ENCODE measurements at regions not wholly inside any gene's neighbourhood (a gene's known extent, or its start where the extent isn't known, plus 50 kb on each side); places are given as distances from the start of the nearest gene placed in this dataset.
A peak's percentile ranks its signal among the peaks of the same experiment; 100 is the strongest.
"Not testable (repeated sequence)": the region's sequence is repeated elsewhere in the genome, so short reads cannot be mapped to it uniquely, and the experiment has no call there.

DNA sequence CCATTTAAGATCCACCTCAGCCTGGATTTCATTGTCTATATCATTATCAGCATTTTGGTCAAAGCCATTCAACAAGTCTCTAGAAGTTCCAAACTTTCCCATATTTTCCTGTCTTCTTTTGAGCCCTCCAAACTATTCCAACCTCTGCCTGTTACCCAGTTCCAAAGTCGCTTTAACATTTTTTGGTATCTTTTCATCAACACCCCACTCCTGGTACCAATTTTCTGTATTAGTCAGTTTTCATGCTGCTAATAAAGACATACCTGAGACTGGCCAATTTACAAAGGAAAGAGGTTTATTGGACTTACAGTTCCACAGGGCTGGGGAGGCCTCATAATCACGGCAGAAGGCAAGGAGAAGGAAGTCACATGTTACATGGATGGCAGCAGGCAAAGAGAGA is 982.9 kb downstream of the TAF11L14 start:
- H3K4me3 ChIP-seq; in situ Hi-C loops (cut with MboI); ATAC-seq; H2AFZ ChIP-seq (ENCODE audit: low read depth, low read length); H3K9me1 ChIP-seq (ENCODE audit: control insufficient read depth, insufficient read depth, low read length); H3K27ac ChIP-seq (ENCODE audit: extremely low read depth, low read depth, low read length); H3K4me1 ChIP-seq (replicated peaks in 1 of 2; ENCODE audit: control insufficient read depth in 2 of 2, insufficient read depth in 2 of 2, low read length in 2 of 2); H3K27me3 ChIP-seq (ENCODE audit: control insufficient read depth in 2 of 2, insufficient read depth in 2 of 2, low read length in 2 of 2); H3K36me3 ChIP-seq (ENCODE audit: control insufficient read depth, insufficient read depth, low read length); H3K4me2 ChIP-seq (ENCODE audit: insufficient read depth, low read length); FAIRE-seq; CTCF ChIA-PET (ENCODE audit: low intra/inter-chr PET ratio); H4K20me1 ChIP-seq (replicated peaks; ENCODE audit: control insufficient read depth, insufficient read depth, low read length); intact Hi-C loops (cut with micrococcal nuclease); POLR2A ChIA-PET; H3K9me3 ChIP-seq (replicated peaks; ENCODE audit: control insufficient read depth, insufficient read depth, low read depth, low read length); BruUV-seq (replicated peaks); H3K9ac ChIP-seq (ENCODE audit: insufficient read depth in 1 of 2, low read depth in 2 of 2, low read length in 2 of 2); H3K79me2 ChIP-seq (ENCODE audit: control insufficient read depth, insufficient read depth, low read length); DNase-seq (ENCODE audit: extremely low read depth in 1 of 4, low spot score in 3 of 4): not testable (repeated sequence)
- peak; percentile 91 for TF ChIP-seq ZNF707 (CRISPR knock-in tag; conservative IDR thresholded peaks at IDR 0.05)
- TF ChIP-seq ZNF507 (tag; conservative IDR thresholded peaks at IDR 0.05) = peak; percentile 27; the same call in 1 of the 2 replicates
- WGBS (ENCODE audit: insufficient coverage, low coverage, missing lambda C conversion rate) = 0% methylated on average over 2 of the region's 2 CpGs

DNA sequence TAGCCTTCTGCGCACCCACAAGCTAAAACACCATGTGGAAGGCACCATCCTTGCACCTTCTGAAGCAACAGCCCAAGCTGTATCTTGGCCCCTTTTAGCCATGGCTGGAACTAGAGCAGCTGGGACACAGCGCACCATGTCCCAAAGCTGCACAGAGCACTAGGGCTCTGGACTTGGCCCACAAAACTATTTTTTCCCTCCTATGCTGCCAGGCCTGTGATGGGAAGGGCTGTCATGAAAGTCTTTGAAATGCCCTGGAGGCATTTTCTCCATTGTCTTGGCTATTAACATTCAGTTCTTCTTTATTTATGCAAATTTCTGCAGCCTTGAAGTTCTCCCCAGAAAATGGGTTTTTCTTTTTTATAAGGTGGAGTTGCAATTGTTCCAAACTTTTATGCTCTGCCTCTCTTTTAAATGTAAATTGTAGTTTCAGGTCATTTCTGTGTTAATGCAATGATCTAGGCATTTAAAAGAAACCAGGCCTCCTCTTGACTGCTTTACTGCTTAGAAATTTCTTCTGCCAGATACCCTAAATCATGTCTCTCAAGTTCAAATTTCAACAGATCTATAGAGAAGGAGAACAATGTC is 996.3 kb downstream of the TAF11L14 start:
- Histone ChIP-seq H3K27me3 (ENCODE audit: control insufficient read depth in 2 of 2, insufficient read depth in 2 of 2, low read length in 2 of 2) (no peaks in the 10 kb centered on the region), H3K36me3 (ENCODE audit: control insufficient read depth, insufficient read depth, low read length) (no peaks in the 10 kb centered on the region), H3K9me1 (ENCODE audit: control insufficient read depth, insufficient read depth, low read length) (no peaks in the 10 kb centered on the region), H3K4me3 (no peak overlapping the region), H3K9me3 (replicated peaks; ENCODE audit: control insufficient read depth, insufficient read depth, low read depth, low read length) (peaks cover 1% of the 10 kb centered on the region; the same call in 1 of the 2 replicates), H3K27ac (ENCODE audit: extremely low read depth, low read depth, low read length) (no peak overlapping the region), H2AFZ (ENCODE audit: low read depth, low read length) (no peak overlapping the region), H3K9ac (ENCODE audit: insufficient read depth in 1 of 2, low read depth in 2 of 2, low read length in 2 of 2) (no peak overlapping the region), H3K4me2 (ENCODE audit: insufficient read depth, low read length) (no peak overlapping the region), H3K4me1 (replicated peaks in 1 of 2; ENCODE audit: control insufficient read depth in 2 of 2, insufficient read depth in 2 of 2, low read length in 2 of 2) (no peaks in the 10 kb centered on the region), H4K20me1 (replicated peaks; ENCODE audit: control insufficient read depth, insufficient read depth, low read length) (no peaks in the 10 kb centered on the region), H3K79me2 (ENCODE audit: control insufficient read depth, insufficient read depth, low read length) (no peaks in the 10 kb centered on the region)
- in situ Hi-C loops (cut with MboI) = no loop called here
- no TSS peak for BruUV-seq (replicated peaks)
- no peak for TF ChIP-seq HDGF (IDR thresholded peaks at IDR 0.05)
- TF ChIP-seq ZNF212 (CRISPR knock-in tag; IDR thresholded peaks at IDR 0.05) = no peak
- no peak for TF ChIP-seq CSDE1 (IDR thresholded peaks at IDR 0.05)
- TF ChIP-seq ZKSCAN1 (IDR thresholded peaks at IDR 0.05; ENCODE audit: low read depth, low read length) = no peak
- TF ChIP-seq ILK (tag; IDR thresholded peaks at IDR 0.05; ENCODE audit: borderline replicate concordance, low read depth) = no peak
- TF ChIP-seq, protein P1, sequence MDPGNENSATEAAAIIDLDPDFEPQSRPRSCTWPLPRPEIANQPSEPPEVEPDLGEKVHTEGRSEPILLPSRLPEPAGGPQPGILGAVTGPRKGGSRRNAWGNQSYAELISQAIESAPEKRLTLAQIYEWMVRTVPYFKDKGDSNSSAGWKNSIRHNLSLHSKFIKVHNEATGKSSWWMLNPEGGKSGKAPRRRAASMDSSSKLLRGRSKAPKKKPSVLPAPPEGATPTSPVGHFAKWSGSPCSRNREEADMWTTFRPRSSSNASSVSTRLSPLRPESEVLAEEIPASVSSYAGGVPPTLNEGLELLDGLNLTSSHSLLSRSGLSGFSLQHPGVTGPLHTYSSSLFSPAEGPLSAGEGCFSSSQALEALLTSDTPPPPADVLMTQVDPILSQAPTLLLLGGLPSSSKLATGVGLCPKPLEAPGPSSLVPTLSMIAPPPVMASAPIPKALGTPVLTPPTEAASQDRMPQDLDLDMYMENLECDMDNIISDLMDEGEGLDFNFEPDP (CRISPR knock-in tag; IDR thresholded peaks at IDR 0.05) = no peak
- no peak for TF ChIP-seq ZNF197 (CRISPR knock-in tag; IDR thresholded peaks at IDR 0.05; ENCODE audit: low read depth)
- no peak for FAIRE-seq
- POLR2A ChIA-PET = no interaction called here
- intact Hi-C loops (cut with micrococcal nuclease) = no loop called here
- DNase-seq (ENCODE audit: extremely low read depth in 1 of 4, low spot score in 3 of 4) = no peak
- CTCF ChIA-PET (ENCODE audit: low intra/inter-chr PET ratio) = no interaction called here
- WGBS (ENCODE audit: insufficient coverage, low coverage, missing lambda C conversion rate) = 0% methylated on average over 2 of the region's 2 CpGs
- ATAC-seq = no peak
